GM21390 (cell line): ENCODE measurements at regions not wholly inside any gene's neighbourhood (a gene's known extent, or its start where the extent isn't known, plus 50 kb on each side); places are given as distances from the start of the nearest gene placed in this dataset.

Experiments
- ATAC-seq: cut with Tn5 transposase; IDR thresholded peaks from one replicate; pipeline ENCODE4 v1.9.1; 2021; ENCODE audit not compliant: unreplicated experiment

- ATAC-seq = no peak
These were observed 172.9 kb downstream of the ZDHHC21 start for GRCh38 chr9:14520341-14520740.

DNA sequence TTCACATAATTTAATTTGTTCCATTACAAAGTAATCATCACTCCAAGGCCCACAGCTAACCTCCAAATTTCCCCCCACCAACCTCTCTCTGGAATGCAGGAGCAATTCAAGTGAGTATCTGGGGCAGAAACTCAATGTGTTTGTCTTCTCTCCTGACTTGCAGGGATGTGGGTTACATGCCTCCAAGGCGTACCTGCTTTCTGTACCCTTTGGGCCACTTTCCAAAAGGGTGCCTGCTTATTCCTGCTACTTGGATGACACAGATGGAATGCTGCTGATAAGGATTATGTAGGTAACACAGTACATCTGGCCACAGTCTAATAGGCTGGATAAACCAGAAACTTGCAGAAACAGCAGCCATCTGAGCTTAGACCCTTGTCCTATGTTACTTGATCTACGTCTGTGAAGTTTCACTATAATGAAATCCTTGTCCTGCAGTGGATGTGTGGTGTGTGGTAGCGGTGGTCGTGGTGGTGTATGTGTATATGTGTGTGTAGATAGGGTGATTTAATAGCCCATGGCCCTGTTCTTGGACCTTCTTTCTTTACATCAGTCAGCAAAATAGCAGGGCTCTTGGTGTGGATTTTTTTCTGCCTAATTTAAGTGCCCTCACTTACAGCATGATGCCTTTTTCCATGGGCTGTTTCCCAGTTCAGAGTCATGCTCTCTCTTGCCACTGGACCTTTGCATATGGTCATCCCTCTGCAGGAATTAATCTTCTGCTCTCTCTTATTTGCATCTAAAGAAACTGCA is 175.9 kb downstream of the ZDHHC21 start:
- ATAC-seq = no peak

- no peak for ATAC-seq
These were observed 176.6 kb downstream of the ZDHHC21 start for GRCh38 chr9:14516656-14517055.

DNA sequence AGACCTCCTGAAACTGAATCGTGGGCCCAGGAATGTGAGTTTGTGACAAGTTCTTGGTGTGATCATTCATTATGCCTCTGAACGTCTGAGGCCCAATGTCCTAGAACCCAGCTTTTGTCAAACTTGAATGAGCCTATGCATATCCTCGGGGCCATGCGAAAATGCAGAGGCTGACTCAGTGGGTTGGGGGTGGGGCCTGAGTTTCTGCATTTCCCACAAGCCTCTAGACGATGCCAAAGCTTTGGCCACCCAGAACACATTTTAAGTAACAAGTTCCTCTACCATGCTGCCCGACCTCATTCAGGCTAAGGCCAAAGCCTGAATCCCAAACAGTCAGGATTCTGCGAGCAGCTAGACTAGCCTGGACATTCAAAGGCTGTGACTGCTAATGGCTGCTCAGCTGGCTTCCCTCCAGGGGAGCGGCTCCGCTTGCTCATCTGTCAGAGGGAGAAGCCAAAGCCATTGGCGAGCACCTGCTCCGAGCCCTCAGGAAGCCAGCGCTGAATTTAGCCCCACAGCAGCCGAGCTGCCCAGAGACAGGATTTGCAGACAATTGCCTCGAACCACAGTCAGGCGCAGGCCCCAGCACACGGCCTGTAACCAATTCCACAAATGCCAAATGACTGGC is 177.5 kb downstream of the ZDHHC21 start:
- no peak for ATAC-seq

DNA sequence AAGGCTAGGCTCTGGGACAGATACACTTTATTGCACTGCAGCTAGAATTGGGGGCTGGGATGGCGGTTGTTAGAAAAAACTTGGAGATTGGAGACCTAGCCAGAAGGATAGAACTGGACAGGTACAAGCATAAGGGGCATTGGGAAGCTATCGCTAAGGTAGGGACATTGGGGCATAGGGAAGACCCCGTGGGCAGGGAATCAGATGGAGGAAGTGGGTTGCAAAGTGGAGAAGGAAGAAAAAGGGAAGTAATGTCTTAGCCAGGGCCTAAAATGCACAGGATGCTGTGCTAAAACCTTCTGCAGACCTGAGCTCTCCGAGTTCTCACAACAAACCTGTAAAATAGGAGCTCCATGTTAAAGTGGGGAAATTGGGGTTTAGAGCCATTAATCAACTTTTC is 178.2 kb downstream of the ZDHHC21 start:
- no peak for ATAC-seq

DNA sequence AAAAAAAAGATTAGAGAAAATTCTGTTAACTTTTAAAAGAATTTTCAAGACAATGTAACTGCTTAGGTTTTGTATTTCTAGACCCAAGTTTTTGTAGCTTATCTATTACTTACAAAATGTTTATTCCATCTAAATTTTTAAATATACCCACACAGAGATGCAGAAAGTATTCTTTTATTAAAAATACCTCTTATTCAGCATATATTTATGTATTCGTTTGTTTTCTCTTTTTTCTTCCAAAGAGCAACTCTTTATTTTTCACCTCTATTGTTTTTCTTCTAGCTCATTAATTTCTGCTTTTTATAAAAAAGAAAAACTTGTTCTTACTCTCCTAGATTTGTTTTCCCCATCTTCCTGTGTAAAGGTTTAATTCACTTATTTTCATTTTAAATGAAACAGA is 180.3 kb downstream of the ZDHHC21 start:
- ATAC-seq = no peak

GRCh38 chr9:14511452-14511851 is 181.8 kb downstream of the ZDHHC21 start:
- peak; percentile 74 for ATAC-seq

- no peak for ATAC-seq
These were observed 184.3 kb downstream of the ZDHHC21 start for GRCh38 chr9:14508884-14509283.

- no peak for ATAC-seq
These were observed 187.4 kb upstream of the NFIB start for GRCh38 chr9:14501366-14501765.

DNA sequence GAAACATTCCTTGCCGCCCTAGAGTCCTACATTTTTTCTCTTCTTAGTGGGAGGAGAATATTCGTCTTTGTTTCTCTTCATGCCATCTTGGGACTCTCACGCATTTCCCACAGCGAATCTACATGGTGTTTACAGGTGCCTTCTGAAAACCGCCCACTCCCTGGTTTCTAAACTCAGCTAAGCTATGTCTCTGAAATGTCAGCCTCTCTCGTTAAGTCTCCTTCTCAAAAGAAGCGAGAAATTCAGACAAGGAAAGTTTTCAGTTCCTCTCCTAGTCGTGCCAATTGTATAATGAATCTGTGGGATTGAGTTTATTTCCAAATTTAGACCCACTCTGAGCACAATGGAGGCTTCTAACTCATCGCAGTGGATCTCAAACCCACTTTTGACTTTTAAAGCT is 186.8 kb upstream of the NFIB start:
- ATAC-seq = no peak

GRCh38 chr9:14499976-14500375 is 186.0 kb upstream of the NFIB start:
- no peak for ATAC-seq

- no peak for ATAC-seq
These were observed 184.9 kb upstream of the NFIB start for GRCh38 chr9:14498824-14499223.

DNA sequence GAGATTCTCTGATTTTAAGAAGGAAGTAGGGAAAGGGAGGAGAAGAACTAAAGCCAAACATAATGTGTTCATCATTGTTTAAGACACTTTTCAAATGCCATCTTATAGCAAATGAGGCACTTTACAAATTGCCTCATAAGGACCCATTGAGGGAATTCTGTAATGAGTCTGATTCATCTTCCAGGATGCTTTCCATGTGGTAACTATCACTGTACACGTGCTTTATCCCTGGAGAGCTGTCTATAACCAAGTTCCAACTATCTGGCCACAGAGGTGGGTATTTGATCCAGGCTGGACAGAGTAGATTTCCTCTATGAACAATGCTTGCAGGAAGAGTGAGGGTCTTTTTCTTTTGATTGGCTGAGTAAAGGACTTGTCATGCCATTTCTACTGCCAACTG is 183.5 kb upstream of the NFIB start:
- no peak for ATAC-seq

DNA sequence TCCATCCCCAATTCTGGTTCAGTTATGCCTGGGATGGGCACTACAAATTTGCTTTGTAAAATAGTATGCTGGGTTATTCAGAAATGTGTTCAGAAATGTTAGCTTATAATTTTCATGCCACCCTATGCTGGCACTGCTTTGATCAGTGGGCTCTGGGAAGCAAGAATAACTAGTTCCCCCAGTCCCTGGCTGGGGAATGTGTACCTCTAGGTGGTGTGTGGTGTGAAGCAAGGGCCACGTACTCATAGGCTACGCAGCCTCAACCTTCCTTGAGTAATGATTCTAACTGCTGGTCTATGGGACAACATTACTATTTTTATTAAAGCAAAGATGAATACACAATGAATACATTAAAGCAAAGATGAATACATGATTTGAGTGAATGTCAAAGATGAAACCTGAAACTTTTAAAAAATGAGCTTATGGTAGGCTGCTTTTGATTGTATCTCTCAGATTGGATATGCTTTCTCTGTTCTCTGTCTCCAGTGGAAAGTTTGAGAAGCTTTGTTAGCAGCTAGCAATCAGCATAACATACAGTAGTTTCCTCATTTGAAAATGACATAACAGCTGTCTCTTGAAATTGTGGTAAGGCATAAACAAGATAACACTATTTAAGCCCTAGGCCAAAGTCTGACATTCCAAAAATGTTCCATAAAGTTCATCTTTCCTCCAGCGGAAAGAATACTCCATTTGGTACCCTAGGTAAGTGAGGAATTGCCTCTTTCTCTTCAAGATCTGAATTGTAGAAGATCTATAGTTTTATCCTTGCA is 174.7 kb upstream of the NFIB start:
- no peak for ATAC-seq

GRCh38 chr9:14487547-14488185 is 173.7 kb upstream of the NFIB start:
- no peak for ATAC-seq

DNA sequence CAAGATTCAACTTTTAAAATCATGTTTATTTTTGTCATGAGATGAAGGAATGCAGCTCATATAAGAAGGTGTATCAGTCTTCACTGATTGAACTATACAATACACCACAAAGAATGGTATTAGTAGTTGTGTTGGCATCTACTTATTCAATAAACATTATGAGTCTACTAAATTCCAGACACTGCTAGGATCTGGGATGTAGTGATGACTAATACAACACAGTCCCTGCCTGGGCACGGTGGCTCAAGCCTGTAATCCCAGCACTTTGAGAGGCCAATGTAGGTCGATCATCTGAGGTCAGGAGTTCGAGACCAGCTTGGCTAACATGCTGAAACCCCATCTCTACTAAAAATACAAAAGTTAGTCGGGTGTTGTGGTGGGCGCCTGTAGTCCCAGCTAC is 171.4 kb upstream of the NFIB start:
- no peak for ATAC-seq

GRCh38 chr9:14482856-14483255 is 168.9 kb upstream of the NFIB start:
- ATAC-seq = no peak

GRCh38 chr9:14480526-14480925 is 166.6 kb upstream of the NFIB start:
- no peak for ATAC-seq

DNA sequence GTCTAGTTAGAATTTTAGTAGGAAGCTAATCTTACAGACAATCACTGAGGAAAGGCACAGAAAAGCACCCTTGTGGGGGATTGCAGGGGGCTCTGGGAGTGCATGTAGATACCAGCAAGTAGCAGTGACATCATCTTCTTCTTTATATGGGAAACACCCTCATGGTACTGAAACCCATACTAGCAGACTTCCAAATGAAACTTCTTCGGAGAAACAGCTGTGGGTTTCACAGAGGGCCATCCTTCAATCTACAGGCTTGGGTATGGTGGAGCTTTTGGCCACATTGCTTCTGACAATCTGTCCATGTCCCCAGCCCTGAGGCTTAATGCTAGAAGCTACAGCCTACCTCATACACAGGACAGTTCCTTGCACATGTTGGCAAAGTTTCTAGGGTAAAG is 165.2 kb upstream of the NFIB start:
- no peak for ATAC-seq

- no peak for ATAC-seq
These were observed 164.5 kb upstream of the NFIB start for GRCh38 chr9:14478175-14479162.
